ENCODE measurements at regions not wholly inside any gene's neighbourhood (a gene's known extent, or its start where the extent isn't known, plus 50 kb on each side); places are given as distances from the start of the nearest gene placed in this dataset.
"Not testable (repeated sequence)": the region's sequence is repeated elsewhere in the genome, so short reads cannot be mapped to it uniquely, and the experiment has no call there.

GRCh38 chr1:118303534-118303933 is 118.5 kb upstream of the SPAG17 start:
- Mint-ChIP-seq H3K36me3 (ENCODE audit: insufficient read depth in 2 of 2) (no peaks in the 10 kb centered on the region), H3K4me3 (no peak overlapping the region), H3K9me3 (no peaks in the 10 kb centered on the region), H3K4me1 (ENCODE audit: low read depth) (no peaks in the 10 kb centered on the region), H3K27ac (no peak overlapping the region), H3K27me3 (ENCODE audit: low read depth) (no peaks in the 10 kb centered on the region)
- DNase-seq (no peak), ATAC-seq (replicated peaks in 1 of 2) (no peak)

GRCh38 chr1:118303064-118303463 is 118.0 kb upstream of the SPAG17 start:
- ATAC-seq (replicated peaks in 1 of 2) (no peak), DNase-seq (no peak)
- H3K4me3 Mint-ChIP-seq, result no peak overlapping the region
- no peak overlapping the region for H3K27ac Mint-ChIP-seq
- H3K36me3 Mint-ChIP-seq (ENCODE audit: insufficient read depth in 2 of 2), result no peaks in the 10 kb centered on the region
- H3K9me3 Mint-ChIP-seq, result no peaks in the 10 kb centered on the region
- no peaks in the 10 kb centered on the region for H3K27me3 Mint-ChIP-seq (ENCODE audit: low read depth)
- no peaks in the 10 kb centered on the region for H3K4me1 Mint-ChIP-seq (ENCODE audit: low read depth)

- H3K36me3 Mint-ChIP-seq (ENCODE audit: insufficient read depth in 2 of 2), result no peaks in the 10 kb centered on the region
- no peaks in the 10 kb centered on the region for H3K9me3 Mint-ChIP-seq
- DNase-seq (no peak), ATAC-seq (replicated peaks in 1 of 2) (no peak)
- H3K27me3 Mint-ChIP-seq (ENCODE audit: low read depth), result no peaks in the 10 kb centered on the region
- no peaks in the 10 kb centered on the region for H3K4me1 Mint-ChIP-seq (ENCODE audit: low read depth)
- no peak overlapping the region for H3K4me3 Mint-ChIP-seq
- no peak overlapping the region for H3K27ac Mint-ChIP-seq
Measured at GRCh38 chr1:118302145-118302544, 117.1 kb upstream of the SPAG17 start.

DNA sequence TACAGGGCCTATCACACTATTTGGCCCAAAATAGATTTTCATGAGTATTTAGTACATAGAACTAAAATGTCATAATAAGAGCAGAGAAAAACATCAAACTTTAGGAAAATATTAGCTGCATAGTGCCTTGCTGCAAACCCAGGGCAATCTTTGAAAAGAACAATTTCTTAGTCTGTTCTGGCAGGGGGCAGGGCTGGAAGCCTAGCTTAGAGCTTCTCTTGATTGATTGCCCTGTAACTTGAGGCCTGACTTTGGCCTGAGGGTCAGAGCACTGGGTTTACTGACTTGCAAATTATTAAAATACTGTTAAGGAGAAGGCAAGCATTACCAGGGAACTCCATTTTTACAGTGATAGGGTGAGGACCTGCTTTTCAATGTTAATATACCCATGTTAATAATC is 115.8 kb upstream of the SPAG17 start:
- Mint-ChIP-seq H3K27ac (no peak overlapping the region), H3K4me1 (ENCODE audit: low read depth) (no peaks in the 10 kb centered on the region), H3K36me3 (ENCODE audit: insufficient read depth in 2 of 2) (no peaks in the 10 kb centered on the region), H3K27me3 (ENCODE audit: low read depth) (no peaks in the 10 kb centered on the region), H3K4me3 (no peak overlapping the region), H3K9me3 (no peaks in the 10 kb centered on the region)
- DNase-seq (no peak), ATAC-seq (replicated peaks in 1 of 2) (no peak)

DNA sequence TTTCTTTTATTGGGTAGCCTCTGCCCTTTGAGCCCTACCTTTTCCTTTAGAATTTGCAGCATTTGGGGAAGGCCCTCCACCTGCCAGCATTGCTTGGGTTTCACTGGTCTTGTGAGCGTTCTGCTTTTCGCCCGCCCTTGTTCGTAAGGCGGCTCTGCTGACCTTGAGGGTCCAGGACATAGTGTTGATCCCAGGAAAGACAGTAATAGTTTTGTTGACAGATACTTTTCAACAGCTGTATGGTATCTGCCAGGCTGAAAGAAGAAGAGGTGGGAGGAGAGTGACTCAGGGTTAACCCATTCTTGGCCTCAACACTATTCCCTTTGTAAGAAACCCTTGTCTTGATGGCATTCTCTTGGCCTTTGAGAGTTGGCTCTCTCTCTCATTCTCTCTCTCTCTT is 113.4 kb upstream of the SPAG17 start:
- no peaks in the 10 kb centered on the region for H3K27me3 Mint-ChIP-seq (ENCODE audit: low read depth)
- no peak overlapping the region for H3K27ac Mint-ChIP-seq
- ATAC-seq (replicated peaks in 1 of 2) (no peak), DNase-seq (no peak)
- no peaks in the 10 kb centered on the region for H3K4me1 Mint-ChIP-seq (ENCODE audit: low read depth)
- H3K9me3 Mint-ChIP-seq, result no peaks in the 10 kb centered on the region
- no peak overlapping the region for H3K4me3 Mint-ChIP-seq
- H3K36me3 Mint-ChIP-seq (ENCODE audit: insufficient read depth in 2 of 2), result no peaks in the 10 kb centered on the region

- no peaks in the 10 kb centered on the region for H3K4me1 Mint-ChIP-seq (ENCODE audit: low read depth)
- DNase-seq, result no peak
- no peaks in the 10 kb centered on the region for H3K27me3 Mint-ChIP-seq (ENCODE audit: low read depth)
- H3K9me3 Mint-ChIP-seq, result peaks cover 0 to 2% of the 10 kb centered on the region in 2 donors
- H3K27ac Mint-ChIP-seq, result no peak overlapping the region
- no peaks in the 10 kb centered on the region for H3K36me3 Mint-ChIP-seq (ENCODE audit: insufficient read depth in 2 of 2)
- no peak overlapping the region for H3K4me3 Mint-ChIP-seq
- no peak for ATAC-seq (replicated peaks in 1 of 2)
Measured at GRCh38 chr1:118297521-118297920, 112.5 kb upstream of the SPAG17 start.

GRCh38 chr1:118294875-118295642 is 110.0 kb upstream of the SPAG17 start:
- Mint-ChIP-seq H3K27me3 (ENCODE audit: low read depth) (no peaks in the 10 kb centered on the region), H3K9me3 (peaks cover 0 to 2% of the 10 kb centered on the region in 2 donors), H3K36me3 (ENCODE audit: insufficient read depth in 2 of 2) (no peaks in the 10 kb centered on the region), H3K27ac (no peak overlapping the region), H3K4me1 (ENCODE audit: low read depth) (no peaks in the 10 kb centered on the region), H3K4me3 (no peak overlapping the region)
- ATAC-seq (replicated peaks in 1 of 2) (no peak), DNase-seq (no peak)

- no peak overlapping the region for H3K4me3 Mint-ChIP-seq
- no peak for DNase-seq
- no peak for ATAC-seq (replicated peaks in 1 of 2)
Measured at GRCh38 chr1:118291661-118292060, 106.6 kb upstream of the SPAG17 start.

GRCh38 chr1:118290571-118290970 is 105.5 kb upstream of the SPAG17 start:
- H3K27ac Mint-ChIP-seq, result no peak overlapping the region
- ATAC-seq (replicated peaks in 1 of 2), result no peak
- no peaks in the 10 kb centered on the region for H3K36me3 Mint-ChIP-seq (ENCODE audit: insufficient read depth in 2 of 2)

More at GRCh38 chr1:118291661-118292060, 106.6 kb upstream of the SPAG17 start:
- no peaks in the 10 kb centered on the region for H3K36me3 Mint-ChIP-seq (ENCODE audit: insufficient read depth in 2 of 2)
- no peaks in the 10 kb centered on the region for H3K27me3 Mint-ChIP-seq (ENCODE audit: low read depth)
- peaks cover 0 to 2% of the 10 kb centered on the region in 2 donors for H3K9me3 Mint-ChIP-seq
- no peaks in the 10 kb centered on the region for H3K4me1 Mint-ChIP-seq (ENCODE audit: low read depth)
- H3K27ac Mint-ChIP-seq, result no peak overlapping the region

DNA sequence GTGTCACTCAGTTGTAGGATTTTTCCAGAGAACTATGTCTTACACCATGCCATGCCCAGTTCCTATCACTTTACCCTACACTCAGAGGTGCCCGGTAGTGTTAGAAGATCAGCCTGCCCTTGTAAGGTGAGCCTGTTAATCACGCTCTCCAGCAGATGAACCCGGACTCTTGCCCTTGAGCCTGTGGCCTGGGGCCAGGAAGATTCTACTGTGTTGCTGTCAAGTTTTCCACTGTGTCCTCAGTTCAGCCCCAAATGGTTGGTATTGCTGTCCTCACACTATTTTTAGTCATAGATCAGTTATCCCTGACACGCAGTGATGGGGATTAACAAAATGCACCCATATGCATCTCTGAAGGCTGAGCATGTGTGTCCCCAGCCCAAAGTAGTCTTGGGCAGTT is 105.0 kb upstream of the SPAG17 start:
- ATAC-seq (replicated peaks in 1 of 2) (no peak), DNase-seq (no peak)
- H3K27me3 Mint-ChIP-seq (ENCODE audit: low read depth), result no peaks in the 10 kb centered on the region
- H3K4me1 Mint-ChIP-seq (ENCODE audit: low read depth), result no peaks in the 10 kb centered on the region
- H3K27ac Mint-ChIP-seq, result no peak overlapping the region
- peaks cover 0 to 2% of the 10 kb centered on the region in 2 donors for H3K9me3 Mint-ChIP-seq
- H3K36me3 Mint-ChIP-seq (ENCODE audit: insufficient read depth in 2 of 2), result no peaks in the 10 kb centered on the region
- H3K4me3 Mint-ChIP-seq, result no peak overlapping the region

More at GRCh38 chr1:118290571-118290970, 105.5 kb upstream of the SPAG17 start:
- H3K4me3 Mint-ChIP-seq, result no peak overlapping the region
- DNase-seq, result no peak
- H3K4me1 Mint-ChIP-seq (ENCODE audit: low read depth), result no peaks in the 10 kb centered on the region
- H3K27me3 Mint-ChIP-seq (ENCODE audit: low read depth), result no peaks in the 10 kb centered on the region
- H3K9me3 Mint-ChIP-seq, result peaks cover 0 to 2% of the 10 kb centered on the region in 2 donors

- not testable (repeated sequence) for ATAC-seq (replicated peaks in 1 of 2); H3K36me3 Mint-ChIP-seq (ENCODE audit: insufficient read depth in 2 of 2); H3K4me1 Mint-ChIP-seq (ENCODE audit: low read depth); H3K9me3 Mint-ChIP-seq; H3K4me3 Mint-ChIP-seq; DNase-seq; H3K27me3 Mint-ChIP-seq (ENCODE audit: low read depth); H3K27ac Mint-ChIP-seq
Measured at GRCh38 chr1:118280656-118281055, 95.6 kb upstream of the SPAG17 start.

DNA sequence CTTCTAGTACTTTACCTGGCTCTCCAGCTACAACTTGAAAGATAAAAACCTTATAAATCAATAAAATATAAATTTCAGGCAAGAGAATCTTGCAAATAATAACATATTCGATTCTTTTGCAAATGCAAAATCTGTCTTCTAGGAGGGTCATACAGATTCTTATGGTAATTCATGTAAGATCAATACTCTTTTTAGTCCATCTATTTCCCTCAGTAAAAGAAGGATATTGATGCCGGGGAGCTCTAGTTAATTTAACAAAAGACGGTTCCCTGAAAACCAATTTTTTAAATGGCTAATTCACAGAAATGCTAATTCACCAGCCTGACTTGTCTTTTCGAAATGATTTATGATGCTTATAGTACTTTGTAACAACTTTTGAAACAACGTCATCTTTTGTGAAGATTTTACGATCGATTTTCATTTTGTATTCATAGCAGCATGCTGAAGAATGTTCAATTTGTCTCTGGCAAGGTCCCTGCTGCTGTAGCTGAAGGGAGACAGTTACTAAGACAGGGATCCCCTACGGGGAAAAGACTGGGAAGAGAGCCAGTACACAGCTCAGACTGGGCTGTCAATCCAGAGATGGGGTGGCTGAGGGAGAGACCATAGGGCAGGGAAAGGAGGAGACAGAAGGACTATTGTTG is 90.6 kb upstream of the SPAG17 start:
- no peaks in the 10 kb centered on the region for H3K4me1 Mint-ChIP-seq (ENCODE audit: low read depth)
- H3K36me3 Mint-ChIP-seq (ENCODE audit: insufficient read depth in 2 of 2), result no peaks in the 10 kb centered on the region
- H3K9me3 Mint-ChIP-seq, result peaks cover 4 to 5% of the 10 kb centered on the region in 2 donors
- DNase-seq (no peak), ATAC-seq (replicated peaks in 1 of 2) (no peak)
- H3K4me3 Mint-ChIP-seq, result no peak overlapping the region
- no peaks in the 10 kb centered on the region for H3K27me3 Mint-ChIP-seq (ENCODE audit: low read depth)
- no peak overlapping the region for H3K27ac Mint-ChIP-seq

- H3K9me3 Mint-ChIP-seq, result peaks cover 0 to under 1% of the 10 kb centered on the region in 2 donors
- H3K27ac Mint-ChIP-seq, result no peak overlapping the region
- H3K4me3 Mint-ChIP-seq, result no peak overlapping the region
- no peaks in the 10 kb centered on the region for H3K36me3 Mint-ChIP-seq (ENCODE audit: insufficient read depth in 2 of 2)
- no peaks in the 10 kb centered on the region for H3K27me3 Mint-ChIP-seq (ENCODE audit: low read depth)
- ATAC-seq (replicated peaks in 1 of 2), result no peak
- DNase-seq, result no peak
- H3K4me1 Mint-ChIP-seq (ENCODE audit: low read depth), result no peaks in the 10 kb centered on the region
Measured at GRCh38 chr1:118272884-118273283, 87.9 kb upstream of the SPAG17 start.

GRCh38 chr1:118271883-118272282 is 86.9 kb upstream of the SPAG17 start:
- ATAC-seq (replicated peaks in 1 of 2) (no peak), DNase-seq (no peak)
- no peak overlapping the region for H3K27ac Mint-ChIP-seq
- H3K27me3 Mint-ChIP-seq (ENCODE audit: low read depth), result no peaks in the 10 kb centered on the region
- H3K36me3 Mint-ChIP-seq (ENCODE audit: insufficient read depth in 2 of 2), result no peaks in the 10 kb centered on the region
- H3K9me3 Mint-ChIP-seq, result no peaks in the 10 kb centered on the region
- H3K4me3 Mint-ChIP-seq, result no peak overlapping the region
- no peaks in the 10 kb centered on the region for H3K4me1 Mint-ChIP-seq (ENCODE audit: low read depth)
